ENCODE measurements at regions not wholly inside any gene's neighbourhood (a gene's known extent, or its start where the extent isn't known, plus 50 kb on each side); places are given as distances from the start of the nearest gene placed in this dataset.

- H3K4me1 ChIP-seq (ENCODE audit: control insufficient read depth, insufficient read depth, low read length) = peaks cover 9% of the 10 kb centered on the region
- TF ChIP-seq CTCF (conservative IDR thresholded peaks at IDR 0.05) = no peak
- Mint-ChIP-seq H3K27ac (no peak overlapping the region), H3K4me3 (no peak overlapping the region), H3K4me1 (peaks cover 23% of the 10 kb centered on the region), H3K27me3 (ENCODE audit: insufficient read depth) (peaks cover 8% of the 10 kb centered on the region), H3K36me3 (ENCODE audit: low read depth) (no peaks in the 10 kb centered on the region), H3K9me3 (no peaks in the 10 kb centered on the region)
- H3K4me3 ChIP-seq (ENCODE audit: low read length) = no peak overlapping the region
- no peaks in the 10 kb centered on the region for H3K36me3 ChIP-seq (ENCODE audit: control insufficient read depth, insufficient read depth, low read length)
- no peak overlapping the region for H3K27ac ChIP-seq (ENCODE audit: low read depth, low read length)
- WGBS, 2 experiments (ENCODE audit: insufficient coverage in 1 of 2, insufficient read length in 1 of 2) = 88 to 90% methylated on average over 1 to 2 of the region's 2 CpGs
- DNase-seq = no peak
- H3K9ac ChIP-seq (ENCODE audit: extremely low read depth, low read length, poor library complexity, severe bottlenecking) = no peak overlapping the region
- H3K9me3 ChIP-seq (ENCODE audit: control insufficient read depth, low read length) = no peaks in the 10 kb centered on the region
- no peaks in the 10 kb centered on the region for H3K27me3 ChIP-seq (ENCODE audit: control insufficient read depth, insufficient read depth, low read length, poor library complexity, severe bottlenecking)
These were observed 197.5 kb downstream of the ZNF326 start for GRCh38 chr1:90192408-90192807.

GRCh38 chr1:90190523-90190922 is 195.6 kb downstream of the ZNF326 start:
- peaks cover 6% of the 10 kb centered on the region for H3K27me3 Mint-ChIP-seq (ENCODE audit: insufficient read depth)
- no peaks in the 10 kb centered on the region for H3K9me3 Mint-ChIP-seq
- H3K36me3 Mint-ChIP-seq (ENCODE audit: low read depth) = no peaks in the 10 kb centered on the region

GRCh38 chr1:90189889-90190288 is 195.0 kb downstream of the ZNF326 start:
- H3K9ac ChIP-seq (ENCODE audit: extremely low read depth, low read length, poor library complexity, severe bottlenecking) = no peak overlapping the region
- no peaks in the 10 kb centered on the region for H3K9me3 ChIP-seq (ENCODE audit: control insufficient read depth, low read length)
- H3K4me3 ChIP-seq (ENCODE audit: low read length) = no peak overlapping the region
- no peaks in the 10 kb centered on the region for H3K4me1 ChIP-seq (ENCODE audit: control insufficient read depth, insufficient read depth, low read length)
- no peak for DNase-seq
- Mint-ChIP-seq H3K9me3 (no peaks in the 10 kb centered on the region), H3K27ac (no peak overlapping the region), H3K36me3 (ENCODE audit: low read depth) (no peaks in the 10 kb centered on the region), H3K4me1 (peaks cover 21% of the 10 kb centered on the region), H3K27me3 (ENCODE audit: insufficient read depth) (peaks cover 6% of the 10 kb centered on the region), H3K4me3 (no peak overlapping the region)
- no peaks in the 10 kb centered on the region for H3K27me3 ChIP-seq (ENCODE audit: control insufficient read depth, insufficient read depth, low read length, poor library complexity, severe bottlenecking)
- no peak for TF ChIP-seq CTCF (conservative IDR thresholded peaks at IDR 0.05)
- WGBS, 2 experiments (ENCODE audit: insufficient coverage in 1 of 2, insufficient read length in 1 of 2) = 90 to 92% methylated on average over 2 to 4 of the region's 4 CpGs
- no peaks in the 10 kb centered on the region for H3K36me3 ChIP-seq (ENCODE audit: control insufficient read depth, insufficient read depth, low read length)
- H3K27ac ChIP-seq (ENCODE audit: low read depth, low read length) = no peak overlapping the region

More at GRCh38 chr1:90190523-90190922, 195.6 kb downstream of the ZNF326 start:
- Mint-ChIP-seq H3K27ac (no peak overlapping the region), H3K4me3 (no peak overlapping the region), H3K4me1 (peaks cover 20% of the 10 kb centered on the region)
- Histone ChIP-seq H3K4me1 (ENCODE audit: control insufficient read depth, insufficient read depth, low read length) (no peaks in the 10 kb centered on the region), H3K27ac (ENCODE audit: low read depth, low read length) (no peak overlapping the region), H3K9me3 (ENCODE audit: control insufficient read depth, low read length) (no peaks in the 10 kb centered on the region), H3K27me3 (ENCODE audit: control insufficient read depth, insufficient read depth, low read length, poor library complexity, severe bottlenecking) (no peaks in the 10 kb centered on the region), H3K9ac (ENCODE audit: extremely low read depth, low read length, poor library complexity, severe bottlenecking) (no peak overlapping the region), H3K36me3 (ENCODE audit: control insufficient read depth, insufficient read depth, low read length) (no peaks in the 10 kb centered on the region), H3K4me3 (ENCODE audit: low read length) (no peak overlapping the region)
- TF ChIP-seq CTCF (conservative IDR thresholded peaks at IDR 0.05) = no peak
- no peak for DNase-seq

Data from endodermal cell (in vitro differentiated cells).